HG02588 (cell line): ENCODE measurements at regions not wholly inside any gene's neighbourhood (a gene's known extent, or its start where the extent isn't known, plus 50 kb on each side); places are given as distances from the start of the nearest gene placed in this dataset.

Source experiments
- ATAC-seq: cut with Tn5 transposase; IDR thresholded peaks from one replicate; pipeline ENCODE4 v1.9.1; 2021; ENCODE audit warnings: mild to moderate bottlenecking, moderate library complexity; ENCODE audit not compliant: unreplicated experiment

- no peak for ATAC-seq
These were observed 231.3 kb upstream of the MKLN1 start for GRCh38 chr7:131096267-131096927.

DNA sequence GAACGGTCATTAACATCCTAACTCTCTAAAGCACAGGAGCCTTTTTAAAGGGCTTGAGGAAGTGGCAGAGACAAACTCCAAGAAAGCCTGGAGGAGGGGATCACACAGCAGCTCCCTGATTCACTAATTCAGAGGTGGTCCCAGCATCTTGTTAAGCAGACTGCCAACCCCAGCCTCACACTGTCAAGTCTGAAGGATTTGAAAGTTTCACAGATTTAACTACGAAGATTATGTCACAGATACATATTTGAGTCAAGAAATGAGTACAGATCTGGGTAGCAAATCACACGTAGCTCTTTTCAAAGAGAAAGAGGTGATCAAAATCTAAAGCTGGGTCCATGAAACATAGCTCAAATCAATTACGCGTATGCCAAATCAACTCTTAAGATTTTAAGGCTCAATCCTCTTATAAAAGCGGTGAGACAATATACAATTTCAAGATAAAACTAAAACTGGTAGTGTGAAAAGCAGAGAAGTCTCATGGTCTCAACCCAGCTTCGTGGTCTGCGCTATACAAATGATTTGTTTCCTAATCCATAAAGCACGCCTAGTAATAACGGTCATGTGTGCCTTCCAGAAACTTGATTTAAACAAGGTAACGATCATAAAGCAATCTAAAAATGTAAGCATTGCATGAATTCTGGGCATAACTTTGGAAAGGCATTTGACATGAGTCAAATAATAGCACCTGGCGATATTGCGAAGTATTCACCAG lies 229.9 kb upstream of the MKLN1 start:
- no peak for ATAC-seq

GRCh38 chr7:131098527-131098926 lies 229.1 kb upstream of the MKLN1 start:
- no peak for ATAC-seq

GRCh38 chr7:131100357-131101054 lies 227.2 kb upstream of the MKLN1 start:
- ATAC-seq: no peak

GRCh38 chr7:131103997-131104396 lies 223.7 kb upstream of the MKLN1 start:
- no peak for ATAC-seq

GRCh38 chr7:131104596-131105293 lies 222.9 kb upstream of the MKLN1 start:
- ATAC-seq: no peak

DNA sequence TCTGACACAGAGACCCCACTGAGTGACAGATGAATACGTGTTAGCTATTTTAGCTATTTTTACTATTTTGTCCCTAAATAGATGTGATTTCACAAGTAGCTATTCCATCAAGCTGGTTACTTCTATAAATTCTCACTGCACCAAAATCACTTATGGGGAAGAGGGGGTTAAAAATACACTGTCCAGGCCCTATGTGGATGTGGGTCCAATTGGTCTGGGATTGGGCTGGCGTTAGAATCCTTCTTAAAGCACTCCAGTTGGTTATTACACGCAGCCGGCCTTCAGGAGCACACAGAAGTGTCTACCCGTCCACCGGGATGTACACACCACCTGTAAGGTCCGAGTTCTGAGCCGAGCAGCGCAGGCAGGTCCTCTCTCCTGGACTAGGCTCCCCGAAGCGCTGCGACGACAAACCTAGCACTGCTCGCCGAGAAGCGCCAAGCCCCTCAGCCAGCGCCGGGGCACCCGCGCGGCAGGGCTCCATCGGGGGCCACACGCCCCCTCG lies 222.3 kb upstream of the MKLN1 start:
- no peak for ATAC-seq

- peak; percentile 39 for ATAC-seq
These were observed 221.6 kb upstream of the MKLN1 start for GRCh38 chr7:131105799-131106680.

GRCh38 chr7:131106681-131107336 lies 220.9 kb upstream of the MKLN1 start:
- no peak for ATAC-seq

DNA sequence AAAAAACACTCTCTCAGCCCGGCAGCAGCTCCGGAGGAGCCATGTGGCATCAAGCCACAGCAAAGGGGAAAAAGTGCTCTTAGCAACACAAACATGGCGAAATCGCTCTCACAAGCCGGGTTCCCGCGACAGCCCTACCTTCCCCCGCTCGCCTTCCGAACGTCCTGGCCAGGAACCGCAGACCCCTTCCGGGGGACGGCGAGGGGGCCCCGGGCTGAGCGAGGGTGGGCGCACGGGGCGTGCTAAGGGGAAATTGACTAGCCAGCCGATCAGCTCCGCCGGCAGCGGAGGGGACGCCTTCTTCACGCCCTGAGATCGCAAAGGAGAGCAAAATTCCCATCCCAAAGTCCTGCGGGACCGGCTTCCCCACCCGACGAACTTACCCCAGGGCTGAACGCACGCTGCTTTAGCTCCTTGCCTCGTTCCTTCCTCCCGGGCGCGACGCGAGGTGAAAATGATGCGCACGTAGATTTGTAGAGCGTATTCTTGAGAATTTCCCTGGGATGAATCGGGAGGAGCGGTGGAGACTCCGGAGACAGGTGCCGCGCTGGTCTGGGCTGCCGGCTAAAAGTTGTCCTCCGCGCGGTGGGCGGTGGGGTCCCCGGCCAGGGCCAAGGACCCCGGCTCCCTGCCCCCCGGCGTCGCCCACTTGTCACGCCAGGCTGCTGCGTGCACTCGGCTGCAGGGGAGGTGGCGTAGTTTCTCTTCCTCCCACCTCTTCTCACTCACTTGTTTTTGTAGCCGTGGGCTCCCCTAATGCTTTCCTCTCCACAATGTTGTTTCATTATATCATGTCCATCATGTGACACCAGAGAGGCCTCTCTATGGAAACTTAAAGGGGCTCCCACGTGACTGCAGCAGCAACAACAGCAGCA lies 220.1 kb upstream of the MKLN1 start:
- peak; percentile 35 for ATAC-seq

DNA sequence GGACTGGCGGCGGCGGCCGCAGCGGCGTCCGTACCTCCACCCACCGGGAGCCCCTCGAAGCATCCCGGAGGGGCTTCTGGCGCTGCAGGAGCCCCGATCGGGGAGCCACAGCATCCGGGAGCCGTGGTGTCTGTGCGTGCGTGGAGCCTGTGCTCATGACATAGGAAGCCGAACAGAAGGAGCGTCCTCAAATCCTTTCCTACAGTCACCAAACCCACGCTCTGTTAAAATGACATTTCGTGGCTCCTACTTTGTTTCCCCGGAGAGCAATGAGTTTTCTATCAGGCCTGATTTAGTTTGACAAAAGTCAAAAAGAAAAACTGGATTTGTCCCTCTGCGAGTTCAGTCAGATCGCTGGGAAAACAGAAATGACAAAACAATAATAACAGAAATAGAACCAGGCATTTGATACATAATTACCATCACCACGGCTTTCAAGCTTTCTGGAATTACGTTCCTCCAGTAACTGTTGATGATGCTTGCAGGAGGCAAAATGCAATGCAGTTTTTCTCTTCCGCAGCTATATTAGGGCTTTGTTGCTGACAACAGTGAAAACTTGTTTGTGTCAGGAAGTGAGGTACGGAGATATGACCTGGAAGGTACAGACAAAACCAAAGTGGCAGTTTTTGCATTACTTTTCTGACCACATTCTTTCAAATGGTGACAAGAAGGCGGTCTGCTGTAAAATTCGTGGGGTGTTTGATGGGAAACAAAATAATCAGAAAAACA lies 219.3 kb upstream of the MKLN1 start:
- ATAC-seq: no peak

DNA sequence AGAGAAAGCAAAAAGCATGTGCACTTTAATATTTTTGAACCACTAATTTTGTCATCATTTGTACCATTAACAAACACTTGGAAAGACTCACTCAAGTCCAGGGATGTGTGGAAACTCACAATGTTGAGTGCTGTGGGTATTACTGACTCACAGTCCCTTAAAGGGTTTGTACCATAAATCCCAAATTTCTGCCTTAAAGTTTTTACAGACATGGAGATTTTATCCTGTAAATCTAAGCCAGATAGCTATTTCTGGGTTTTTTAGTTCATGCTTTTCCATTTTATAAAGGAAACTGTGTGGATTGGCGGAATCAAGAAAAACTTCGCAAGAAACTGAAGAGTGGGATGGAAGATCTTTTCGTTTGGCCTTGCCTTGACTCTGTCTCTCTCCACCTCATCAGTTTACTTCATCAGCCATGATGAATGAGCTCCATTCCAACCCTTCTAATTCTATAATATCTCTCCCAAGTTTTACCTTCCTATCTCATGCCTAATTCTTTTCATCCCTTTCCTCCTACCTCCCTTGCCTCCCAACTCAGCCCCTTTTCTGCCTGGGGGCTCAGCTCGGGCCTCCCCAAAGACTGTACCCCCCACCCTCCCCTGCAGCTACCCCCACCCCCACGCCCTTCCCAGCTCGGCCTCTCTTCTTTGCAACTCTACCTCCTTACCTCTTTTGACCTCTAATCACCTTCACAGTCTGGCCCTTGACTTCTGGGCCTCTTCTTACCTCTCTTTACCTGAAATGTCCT lies 218.5 kb upstream of the MKLN1 start:
- no peak for ATAC-seq

GRCh38 chr7:131109759-131110296 lies 217.8 kb upstream of the MKLN1 start:
- ATAC-seq: peak; percentile 28

GRCh38 chr7:131110297-131111080 lies 217.2 kb upstream of the MKLN1 start:
- ATAC-seq: no peak

DNA sequence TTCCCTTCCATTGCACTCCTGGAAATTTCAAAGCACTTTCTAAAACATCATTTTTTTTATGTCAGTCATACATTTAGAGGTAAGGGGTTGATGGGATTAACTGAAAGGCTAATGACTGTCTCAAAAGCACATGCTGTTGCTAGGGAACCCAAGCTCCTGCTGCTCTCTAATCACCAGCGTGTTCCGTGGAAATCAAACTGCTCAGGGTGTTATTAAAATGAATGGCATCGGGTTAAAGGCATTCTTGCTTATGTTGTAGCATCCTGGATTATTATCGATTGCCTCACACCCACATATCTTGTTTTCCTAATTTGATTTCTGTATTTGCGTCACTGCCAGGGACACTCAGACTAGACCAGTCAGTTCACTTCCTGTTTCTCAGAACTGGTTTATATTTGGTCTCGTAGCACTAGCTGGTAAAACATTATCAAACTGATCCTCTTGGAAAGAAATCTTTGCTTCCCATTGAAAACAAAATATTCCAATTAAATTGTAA lies 216.5 kb upstream of the MKLN1 start:
- ATAC-seq: no peak

DNA sequence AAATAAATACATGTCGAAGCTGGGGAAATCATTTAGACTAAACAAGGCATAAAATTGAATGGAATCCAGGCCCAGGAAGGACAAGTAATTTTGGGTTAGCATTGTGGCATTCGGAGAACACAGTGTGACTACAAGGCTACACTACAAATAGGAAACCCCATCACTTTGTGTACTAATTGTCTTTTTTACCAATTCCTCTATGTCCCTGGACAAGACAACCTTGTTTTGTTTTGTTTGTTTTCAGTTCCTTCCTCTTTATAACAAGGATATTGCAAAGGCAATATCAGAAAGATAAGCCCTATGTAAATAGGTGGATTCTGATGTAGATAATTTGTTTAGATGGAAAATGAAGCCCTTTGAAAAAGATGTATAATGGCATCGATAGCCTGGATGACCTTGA lies 215.9 kb upstream of the MKLN1 start:
- ATAC-seq: no peak
